ENCODE measurements at regions not wholly inside any gene's neighbourhood (a gene's known extent, or its start where the extent isn't known, plus 50 kb on each side); places are given as distances from the start of the nearest gene placed in this dataset.

DNA sequence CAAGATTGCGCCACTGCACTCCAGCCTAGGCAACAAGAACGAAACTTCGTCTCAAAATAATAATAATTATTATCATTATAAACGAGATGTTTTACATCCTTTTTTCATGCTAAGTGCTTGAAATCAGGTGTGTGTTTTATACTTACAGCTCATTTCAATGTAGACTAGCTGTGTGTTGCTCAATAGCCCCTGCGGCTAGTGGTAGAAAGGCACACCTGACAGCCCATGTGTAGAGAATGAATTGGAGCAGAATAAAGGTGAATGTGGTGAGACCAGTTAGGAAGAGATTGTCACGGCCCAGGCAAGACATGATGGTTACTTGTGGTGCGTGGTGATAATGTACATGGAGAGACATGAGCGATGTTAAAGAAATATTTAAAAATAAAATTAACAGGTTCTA is 86.7 kb upstream of the TMEM26 start:
- no peaks in the 10 kb centered on the region for H3K9me1 ChIP-seq (ENCODE audit: control insufficient read depth, extremely low read depth, insufficient read depth, low read length)
- H3K79me2 ChIP-seq (ENCODE audit: control insufficient read depth, insufficient read depth, low read length) = no peaks in the 10 kb centered on the region
- TF ChIP-seq EZH2 (IDR thresholded peaks at IDR 0.05; ENCODE audit: low read length) = no peak
- TF ChIP-seq, protein P1, sequence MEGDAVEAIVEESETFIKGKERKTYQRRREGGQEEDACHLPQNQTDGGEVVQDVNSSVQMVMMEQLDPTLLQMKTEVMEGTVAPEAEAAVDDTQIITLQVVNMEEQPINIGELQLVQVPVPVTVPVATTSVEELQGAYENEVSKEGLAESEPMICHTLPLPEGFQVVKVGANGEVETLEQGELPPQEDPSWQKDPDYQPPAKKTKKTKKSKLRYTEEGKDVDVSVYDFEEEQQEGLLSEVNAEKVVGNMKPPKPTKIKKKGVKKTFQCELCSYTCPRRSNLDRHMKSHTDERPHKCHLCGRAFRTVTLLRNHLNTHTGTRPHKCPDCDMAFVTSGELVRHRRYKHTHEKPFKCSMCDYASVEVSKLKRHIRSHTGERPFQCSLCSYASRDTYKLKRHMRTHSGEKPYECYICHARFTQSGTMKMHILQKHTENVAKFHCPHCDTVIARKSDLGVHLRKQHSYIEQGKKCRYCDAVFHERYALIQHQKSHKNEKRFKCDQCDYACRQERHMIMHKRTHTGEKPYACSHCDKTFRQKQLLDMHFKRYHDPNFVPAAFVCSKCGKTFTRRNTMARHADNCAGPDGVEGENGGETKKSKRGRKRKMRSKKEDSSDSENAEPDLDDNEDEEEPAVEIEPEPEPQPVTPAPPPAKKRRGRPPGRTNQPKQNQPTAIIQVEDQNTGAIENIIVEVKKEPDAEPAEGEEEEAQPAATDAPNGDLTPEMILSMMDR (optimal IDR thresholded peaks at IDR 0.05 in 1 of 3, IDR thresholded peaks at IDR 0.05 in 1 of 3, conservative IDR thresholded peaks at IDR 0.05 in 1 of 3; ENCODE audit: extremely low read depth in 1 of 3, insufficient read depth in 2 of 3, low read length in 3 of 3) = no peak
- H2AFZ ChIP-seq (ENCODE audit: control insufficient read depth, low read length) = no peak overlapping the region
- H4K20me1 ChIP-seq (ENCODE audit: control insufficient read depth, extremely low read depth, insufficient read depth, low read length) = no peaks in the 10 kb centered on the region
- no peak overlapping the region for H3K4me2 ChIP-seq (ENCODE audit: control insufficient read depth, extremely low read depth, insufficient read depth, low read depth, low read length)
- DNase-seq (ENCODE audit: low read depth, low spot score) = no peak
- dilution Hi-C loops (cut with MboI; ENCODE audit: extremely low pct_ligation_motif_present, low sequenced_read_pairs) = no loop called here
- H3K4me3 ChIP-seq (ENCODE audit: control insufficient read depth in 2 of 3, extremely low read depth in 1 of 3, insufficient read depth in 2 of 3, low read depth in 1 of 3, low read length in 3 of 3) = no peak overlapping the region
- FAIRE-seq = no peak
- no peaks in the 10 kb centered on the region for H3K36me3 ChIP-seq (ENCODE audit: control insufficient read depth in 2 of 2, extremely low read depth in 1 of 2, insufficient read depth in 2 of 2, low read length in 2 of 2)
- no peak overlapping the region for H3K9ac ChIP-seq (ENCODE audit: control insufficient read depth, extremely low read depth, insufficient read depth, low read length)
- H3K27me3 ChIP-seq (ENCODE audit: control insufficient read depth, extremely low read depth, insufficient read depth, low read length) = no peaks in the 10 kb centered on the region
- H3K4me1 ChIP-seq (ENCODE audit: control insufficient read depth, extremely low read depth, insufficient read depth, low read length) = no peaks in the 10 kb centered on the region
- no peak overlapping the region for H3K27ac ChIP-seq (ENCODE audit: control insufficient read depth, insufficient read depth, low read length)
- H3K9me3 ChIP-seq (ENCODE audit: control insufficient read depth, low read depth, low read length) = no peaks in the 10 kb centered on the region

- dilution Hi-C loops (cut with MboI; ENCODE audit: extremely low pct_ligation_motif_present, low sequenced_read_pairs) = no loop called here
- H3K27ac ChIP-seq (ENCODE audit: control insufficient read depth, insufficient read depth, low read length) = no peak overlapping the region
- no peaks in the 10 kb centered on the region for H3K9me1 ChIP-seq (ENCODE audit: control insufficient read depth, extremely low read depth, insufficient read depth, low read length)
- H3K9ac ChIP-seq (ENCODE audit: control insufficient read depth, extremely low read depth, insufficient read depth, low read length) = no peak overlapping the region
- no peaks in the 10 kb centered on the region for H3K36me3 ChIP-seq (ENCODE audit: control insufficient read depth in 2 of 2, extremely low read depth in 1 of 2, insufficient read depth in 2 of 2, low read length in 2 of 2)
- no peaks in the 10 kb centered on the region for H4K20me1 ChIP-seq (ENCODE audit: control insufficient read depth, extremely low read depth, insufficient read depth, low read length)
- no peak overlapping the region for H3K4me3 ChIP-seq (ENCODE audit: control insufficient read depth in 2 of 3, extremely low read depth in 1 of 3, insufficient read depth in 2 of 3, low read depth in 1 of 3, low read length in 3 of 3)
- H3K4me1 ChIP-seq (ENCODE audit: control insufficient read depth, extremely low read depth, insufficient read depth, low read length) = no peaks in the 10 kb centered on the region
- no peak overlapping the region for H2AFZ ChIP-seq (ENCODE audit: control insufficient read depth, low read length)
- H3K27me3 ChIP-seq (ENCODE audit: control insufficient read depth, extremely low read depth, insufficient read depth, low read length) = no peaks in the 10 kb centered on the region
- no peaks in the 10 kb centered on the region for H3K9me3 ChIP-seq (ENCODE audit: control insufficient read depth, low read depth, low read length)
- no peaks in the 10 kb centered on the region for H3K79me2 ChIP-seq (ENCODE audit: control insufficient read depth, insufficient read depth, low read length)
- FAIRE-seq (no peak), DNase-seq (ENCODE audit: low read depth, low spot score) (no peak)
- no peak overlapping the region for H3K4me2 ChIP-seq (ENCODE audit: control insufficient read depth, extremely low read depth, insufficient read depth, low read depth, low read length)
- TF ChIP-seq EZH2 (IDR thresholded peaks at IDR 0.05; ENCODE audit: low read length) = no peak
Observed at GRCh38 chr10:61529208-61529607, 76.0 kb upstream of the TMEM26 start.

- peak; percentile 71 for FAIRE-seq
- no peaks in the 10 kb centered on the region for H3K27me3 ChIP-seq (ENCODE audit: control insufficient read depth, extremely low read depth, insufficient read depth, low read length)
Observed at GRCh38 chr10:61503051-61503450, 49.9 kb upstream of the TMEM26 start.

More at GRCh38 chr10:61503051-61503450, 49.9 kb upstream of the TMEM26 start:
- DNase-seq (ENCODE audit: low read depth, low spot score) = no peak
- Histone ChIP-seq H3K36me3 (ENCODE audit: control insufficient read depth in 2 of 2, extremely low read depth in 1 of 2, insufficient read depth in 2 of 2, low read length in 2 of 2) (no peaks in the 10 kb centered on the region), H2AFZ (ENCODE audit: control insufficient read depth, low read length) (no peak overlapping the region), H3K9ac (ENCODE audit: control insufficient read depth, extremely low read depth, insufficient read depth, low read length) (no peak overlapping the region), H4K20me1 (ENCODE audit: control insufficient read depth, extremely low read depth, insufficient read depth, low read length) (no peaks in the 10 kb centered on the region), H3K27ac (ENCODE audit: control insufficient read depth, insufficient read depth, low read length) (no peak overlapping the region), H3K4me2 (ENCODE audit: control insufficient read depth, extremely low read depth, insufficient read depth, low read depth, low read length) (no peak overlapping the region), H3K9me1 (ENCODE audit: control insufficient read depth, extremely low read depth, insufficient read depth, low read length) (no peaks in the 10 kb centered on the region), H3K9me3 (ENCODE audit: control insufficient read depth, low read depth, low read length) (no peaks in the 10 kb centered on the region), H3K4me1 (ENCODE audit: control insufficient read depth, extremely low read depth, insufficient read depth, low read length) (peaks cover 5% of the 10 kb centered on the region), H3K4me3 (ENCODE audit: control insufficient read depth in 2 of 3, extremely low read depth in 1 of 3, insufficient read depth in 2 of 3, low read depth in 1 of 3, low read length in 3 of 3) (no peak overlapping the region), H3K79me2 (ENCODE audit: control insufficient read depth, insufficient read depth, low read length) (no peaks in the 10 kb centered on the region)
- no peak for TF ChIP-seq EZH2 (IDR thresholded peaks at IDR 0.05; ENCODE audit: low read length)
- TF ChIP-seq, protein P1 (optimal IDR thresholded peaks at IDR 0.05 in 1 of 3, IDR thresholded peaks at IDR 0.05 in 1 of 3, conservative IDR thresholded peaks at IDR 0.05 in 1 of 3; ENCODE audit: extremely low read depth in 1 of 3, insufficient read depth in 2 of 3, low read length in 3 of 3) = no peak
- dilution Hi-C loops (cut with MboI; ENCODE audit: extremely low pct_ligation_motif_present, low sequenced_read_pairs) = no loop called here
